HG03457 (cell line): ENCODE measurements at regions not wholly inside any gene's neighbourhood (a gene's known extent, or its start where the extent isn't known, plus 50 kb on each side); places are given as distances from the start of the nearest gene placed in this dataset.

Source experiments
- ATAC-seq: cut with Tn5 transposase; IDR thresholded peaks from one replicate; pipeline ENCODE4 v1.9.1; 2021; ENCODE audit warnings: moderate number of reproducible peaks; ENCODE audit not compliant: unreplicated experiment

GRCh38 chr6:157769776-157770426 lies 53.1 kb upstream of the SNX9 start:
- ATAC-seq = no peak

GRCh38 chr6:157770946-157771345 lies 52.1 kb upstream of the SNX9 start:
- no peak for ATAC-seq

- ATAC-seq = no peak
Measured at GRCh38 chr6:157772820-157773219, 50.2 kb upstream of the SNX9 start.
